ENCODE measurements at regions not wholly inside any gene's neighbourhood (a gene's known extent, or its start where the extent isn't known, plus 50 kb on each side); places are given as distances from the start of the nearest gene placed in this dataset.

DNA sequence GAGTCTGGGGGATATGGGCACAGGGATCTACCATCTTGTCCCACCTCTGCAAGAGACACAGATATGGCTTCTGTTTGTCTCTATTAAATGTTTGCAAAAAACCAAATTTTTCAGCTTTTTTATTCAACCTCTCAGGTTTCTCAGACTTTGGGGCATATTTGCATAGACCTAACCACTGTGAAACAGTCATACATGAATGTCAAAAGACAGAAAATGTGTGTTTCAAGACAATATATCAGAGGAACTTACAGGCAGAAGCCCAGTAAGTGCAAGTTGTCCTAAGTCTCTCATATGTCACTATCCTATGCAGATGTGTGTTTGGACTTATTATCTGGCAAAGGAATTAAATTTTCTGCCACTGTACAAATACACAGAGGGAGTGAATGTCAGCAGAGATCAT lies 951.2 kb downstream of the PCDH18 start:
- Histone ChIP-seq H3K9me2 (replicated peaks; ENCODE audit: insufficient read depth, low read length) (no peaks in the 10 kb centered on the region), H3K79me2 (ENCODE audit: low read length) (no peaks in the 10 kb centered on the region), H3K9me3 (ENCODE audit: low read length) (peaks cover 27% of the 10 kb centered on the region), H2AFZ (ENCODE audit: low read length) (no peak overlapping the region), H3K9ac (ENCODE audit: low read length) (no peak overlapping the region), H3K4me1 (ENCODE audit: low read length) (no peaks in the 10 kb centered on the region), H3K27me3 (ENCODE audit: low read length) (no peaks in the 10 kb centered on the region), H3K27ac (ENCODE audit: low read length) (no peak overlapping the region), H4K20me1 (ENCODE audit: insufficient read depth, low read depth, low read length) (no peaks in the 10 kb centered on the region), H3K4me2 (ENCODE audit: low read depth, low read length, poor library complexity, severe bottlenecking) (no peak overlapping the region), H3K36me3 (ENCODE audit: insufficient read depth, low read length) (no peaks in the 10 kb centered on the region), H3K4me3 (ENCODE audit: low read length) (no peak overlapping the region)
- DNase-seq = no peak

DNA sequence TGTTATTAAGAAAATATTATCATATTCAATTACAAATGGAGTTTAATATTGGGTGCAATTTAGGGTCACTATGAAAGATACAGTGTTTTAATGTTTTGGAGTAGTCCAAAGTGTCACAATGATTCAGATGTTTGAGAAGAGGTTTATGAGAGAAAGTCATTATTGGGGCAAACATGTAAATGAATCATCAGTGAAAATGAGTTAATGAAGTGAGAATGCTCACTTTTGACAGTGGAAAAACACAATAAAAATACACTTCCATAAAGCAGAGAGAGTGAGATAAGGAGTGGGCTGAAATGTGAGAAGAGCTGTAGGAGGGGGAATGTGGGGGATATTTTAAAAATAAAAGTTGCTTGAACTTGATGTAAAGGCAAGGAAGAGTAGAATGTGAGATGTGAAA lies 957.1 kb downstream of the PCDH18 start:
- Histone ChIP-seq H3K9me3 (ENCODE audit: low read length) (peaks cover 25% of the 10 kb centered on the region), H3K4me2 (ENCODE audit: low read depth, low read length, poor library complexity, severe bottlenecking) (no peak overlapping the region), H3K4me1 (ENCODE audit: low read length) (no peaks in the 10 kb centered on the region), H3K27me3 (ENCODE audit: low read length) (no peaks in the 10 kb centered on the region), H3K36me3 (ENCODE audit: insufficient read depth, low read length) (no peaks in the 10 kb centered on the region), H3K27ac (ENCODE audit: low read length) (no peak overlapping the region), H3K9me2 (replicated peaks; ENCODE audit: insufficient read depth, low read length) (no peaks in the 10 kb centered on the region), H3K9ac (ENCODE audit: low read length) (no peak overlapping the region), H2AFZ (ENCODE audit: low read length) (no peak overlapping the region), H3K79me2 (ENCODE audit: low read length) (no peaks in the 10 kb centered on the region), H4K20me1 (ENCODE audit: insufficient read depth, low read depth, low read length) (no peaks in the 10 kb centered on the region), H3K4me3 (ENCODE audit: low read length) (no peak overlapping the region)
- DNase-seq = no peak

DNA sequence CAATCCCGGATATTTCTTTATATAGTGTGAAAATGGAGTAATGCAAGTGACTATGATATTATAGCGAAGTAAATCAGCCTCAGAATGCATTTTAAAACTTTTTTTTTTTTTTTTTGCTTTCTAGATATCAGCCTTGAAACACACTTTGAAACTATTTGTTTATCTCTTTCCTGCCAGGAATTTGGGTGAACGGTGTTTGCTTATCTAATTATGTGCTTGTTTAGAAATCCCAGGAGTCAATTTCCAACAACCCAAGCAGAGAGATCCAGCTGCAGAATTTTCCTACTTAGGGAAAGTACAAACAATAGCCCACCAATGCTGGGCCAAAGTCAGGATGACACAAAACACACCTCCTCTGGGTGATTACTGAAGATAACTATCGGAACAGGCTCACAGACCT lies 958.8 kb downstream of the PCDH18 start:
- no peaks in the 10 kb centered on the region for H4K20me1 ChIP-seq (ENCODE audit: insufficient read depth, low read depth, low read length)
- H3K9me3 ChIP-seq (ENCODE audit: low read length) = peaks cover 19% of the 10 kb centered on the region
- no peaks in the 10 kb centered on the region for H3K79me2 ChIP-seq (ENCODE audit: low read length)
- H3K4me1 ChIP-seq (ENCODE audit: low read length) = no peaks in the 10 kb centered on the region
- H3K27me3 ChIP-seq (ENCODE audit: low read length) = no peaks in the 10 kb centered on the region
- no peak for DNase-seq
- no peak overlapping the region for H3K27ac ChIP-seq (ENCODE audit: low read length)
- H3K36me3 ChIP-seq (ENCODE audit: insufficient read depth, low read length) = no peaks in the 10 kb centered on the region
- H3K4me3 ChIP-seq (ENCODE audit: low read length) = no peak overlapping the region
- no peak overlapping the region for H3K4me2 ChIP-seq (ENCODE audit: low read depth, low read length, poor library complexity, severe bottlenecking)
- no peak overlapping the region for H3K9ac ChIP-seq (ENCODE audit: low read length)
- no peak overlapping the region for H2AFZ ChIP-seq (ENCODE audit: low read length)
- H3K9me2 ChIP-seq (replicated peaks; ENCODE audit: insufficient read depth, low read length) = no peaks in the 10 kb centered on the region

DNA sequence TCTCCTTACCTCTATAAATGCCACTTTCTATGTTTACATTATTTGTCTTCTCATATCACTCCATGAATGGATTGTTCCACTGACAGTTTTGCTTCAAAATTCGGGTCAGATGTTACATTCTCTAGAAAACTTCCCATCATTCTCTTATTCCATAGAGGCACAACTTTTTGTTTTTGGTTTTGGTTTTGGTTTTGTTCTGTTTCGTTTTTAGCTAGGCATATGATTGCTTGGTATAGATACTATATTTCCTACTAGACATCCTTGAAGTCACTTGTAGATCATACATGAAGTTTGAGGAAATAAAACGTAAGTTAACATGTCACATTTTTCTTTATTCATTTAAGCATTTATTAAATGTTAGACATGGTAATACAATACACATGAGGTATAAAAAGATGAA lies 961.0 kb downstream of the PCDH18 start:
- Histone ChIP-seq H3K9ac (ENCODE audit: low read length) (no peak overlapping the region), H3K79me2 (ENCODE audit: low read length) (no peaks in the 10 kb centered on the region), H3K9me2 (replicated peaks; ENCODE audit: insufficient read depth, low read length) (no peaks in the 10 kb centered on the region), H3K9me3 (ENCODE audit: low read length) (peaks cover 15% of the 10 kb centered on the region), H3K27me3 (ENCODE audit: low read length) (no peaks in the 10 kb centered on the region), H3K4me3 (ENCODE audit: low read length) (no peak overlapping the region), H2AFZ (ENCODE audit: low read length) (no peak overlapping the region), H4K20me1 (ENCODE audit: insufficient read depth, low read depth, low read length) (no peaks in the 10 kb centered on the region), H3K4me2 (ENCODE audit: low read depth, low read length, poor library complexity, severe bottlenecking) (no peak overlapping the region), H3K27ac (ENCODE audit: low read length) (no peak overlapping the region), H3K36me3 (ENCODE audit: insufficient read depth, low read length) (no peaks in the 10 kb centered on the region), H3K4me1 (ENCODE audit: low read length) (no peaks in the 10 kb centered on the region)
- DNase-seq = no peak

DNA sequence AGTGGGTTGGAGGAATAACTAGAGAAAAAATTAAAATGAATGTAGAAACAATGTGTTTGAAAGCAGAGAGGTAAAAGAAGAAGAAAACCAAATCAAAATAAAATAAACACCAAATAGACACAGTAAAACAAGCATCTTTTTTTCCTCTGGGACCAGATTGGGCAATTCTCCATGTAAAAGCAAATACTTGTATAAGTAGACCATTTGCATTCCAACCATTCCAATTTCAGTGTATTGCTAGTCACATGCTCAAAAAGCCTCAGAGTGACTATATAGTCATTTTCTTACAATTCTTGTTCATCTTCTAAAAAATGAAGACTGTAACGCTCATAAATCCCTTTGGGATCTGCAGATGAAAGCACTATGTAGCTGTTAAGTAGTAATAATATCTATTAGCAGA lies 969.5 kb downstream of the PCDH18 start:
- no peaks in the 10 kb centered on the region for H3K36me3 ChIP-seq (ENCODE audit: insufficient read depth, low read length)
- H3K9me3 ChIP-seq (ENCODE audit: low read length) = peaks cover 12% of the 10 kb centered on the region
- no peaks in the 10 kb centered on the region for H4K20me1 ChIP-seq (ENCODE audit: insufficient read depth, low read depth, low read length)
- DNase-seq = no peak
- H2AFZ ChIP-seq (ENCODE audit: low read length) = no peak overlapping the region
- no peak overlapping the region for H3K4me3 ChIP-seq (ENCODE audit: low read length)
- no peaks in the 10 kb centered on the region for H3K79me2 ChIP-seq (ENCODE audit: low read length)
- no peaks in the 10 kb centered on the region for H3K9me2 ChIP-seq (replicated peaks; ENCODE audit: insufficient read depth, low read length)
- no peak overlapping the region for H3K4me2 ChIP-seq (ENCODE audit: low read depth, low read length, poor library complexity, severe bottlenecking)
- no peak overlapping the region for H3K27ac ChIP-seq (ENCODE audit: low read length)
- H3K27me3 ChIP-seq (ENCODE audit: low read length) = no peaks in the 10 kb centered on the region
- no peak overlapping the region for H3K9ac ChIP-seq (ENCODE audit: low read length)
- H3K4me1 ChIP-seq (ENCODE audit: low read length) = no peaks in the 10 kb centered on the region

DNA sequence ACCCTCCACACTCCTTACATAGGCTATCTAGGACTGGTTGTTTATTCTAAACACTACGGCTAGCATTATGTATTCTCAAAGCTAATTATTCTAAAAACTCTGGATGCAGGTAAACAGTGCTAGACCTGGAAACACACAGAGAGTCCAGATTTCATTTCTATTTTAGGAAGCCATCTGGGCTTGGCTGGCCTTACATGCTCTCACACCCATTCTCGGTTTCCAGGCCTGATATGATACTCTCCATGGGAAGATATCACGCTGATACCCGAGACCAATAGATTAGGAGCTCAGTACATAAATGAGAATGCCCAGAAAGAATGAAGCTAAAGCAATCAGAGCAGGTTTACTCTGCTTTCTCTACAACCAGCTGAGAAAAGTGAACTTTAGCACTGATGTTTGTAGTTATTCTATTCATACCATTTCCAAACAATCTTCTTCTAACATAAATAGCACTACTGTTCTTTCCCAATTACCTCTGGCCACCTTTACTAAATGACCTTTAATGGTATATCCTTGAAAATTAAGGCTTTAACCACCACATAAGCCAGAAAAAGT lies 973.3 kb downstream of the PCDH18 start:
- Histone ChIP-seq H3K9ac (ENCODE audit: low read length) (no peak overlapping the region), H2AFZ (ENCODE audit: low read length) (no peak overlapping the region)
- DNase-seq = no peak

DNA sequence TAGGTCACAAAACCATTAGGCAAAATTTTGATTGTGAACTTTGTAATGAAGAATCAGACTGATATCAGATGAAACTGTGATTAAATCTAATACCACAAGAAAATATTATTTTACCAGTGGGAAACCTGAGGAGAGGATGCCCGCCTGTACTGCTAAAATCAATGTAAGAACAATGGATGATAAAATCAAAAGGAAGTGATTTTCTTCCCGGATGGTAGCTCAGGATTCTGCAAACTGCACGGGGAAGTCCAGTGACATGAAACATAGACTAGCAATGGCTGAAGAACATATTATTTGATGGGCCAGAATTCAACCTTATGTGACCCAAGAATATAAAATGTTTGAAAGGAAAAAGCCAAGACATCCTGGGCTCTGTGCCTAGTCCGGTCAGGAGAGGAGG lies 974.9 kb downstream of the PCDH18 start:
- H3K4me1 ChIP-seq (ENCODE audit: low read length) = no peaks in the 10 kb centered on the region

More for the DNA sequence above, 973.3 kb downstream of the PCDH18 start:
- Histone ChIP-seq H3K9me3 (ENCODE audit: low read length) (peaks cover 9% of the 10 kb centered on the region), H3K4me1 (ENCODE audit: low read length) (no peaks in the 10 kb centered on the region), H3K4me3 (ENCODE audit: low read length) (no peak overlapping the region), H3K9me2 (replicated peaks; ENCODE audit: insufficient read depth, low read length) (no peaks in the 10 kb centered on the region), H3K4me2 (ENCODE audit: low read depth, low read length, poor library complexity, severe bottlenecking) (no peak overlapping the region), H3K27me3 (ENCODE audit: low read length) (no peaks in the 10 kb centered on the region), H3K36me3 (ENCODE audit: insufficient read depth, low read length) (no peaks in the 10 kb centered on the region), H3K27ac (ENCODE audit: low read length) (no peak overlapping the region), H4K20me1 (ENCODE audit: insufficient read depth, low read depth, low read length) (no peaks in the 10 kb centered on the region), H3K79me2 (ENCODE audit: low read length) (no peaks in the 10 kb centered on the region)

DNA sequence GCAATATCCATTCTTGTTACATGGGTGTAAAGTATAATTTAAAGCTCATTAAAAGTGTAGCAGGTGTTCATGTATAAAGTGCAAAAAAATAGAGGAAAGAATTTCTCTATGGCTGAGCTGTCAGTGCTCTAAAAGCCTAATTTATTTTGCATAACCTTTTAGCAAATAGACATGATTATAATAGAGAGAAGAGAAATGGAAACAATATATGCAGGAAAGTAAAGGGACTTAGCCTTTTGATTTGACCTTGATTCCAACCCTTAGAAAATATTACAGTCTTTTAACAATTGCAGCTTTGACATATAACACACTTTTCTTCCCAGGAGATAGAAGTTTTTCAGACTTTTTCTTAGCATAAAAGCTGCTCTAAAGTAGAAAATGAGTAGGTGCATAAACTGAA lies 978.3 kb downstream of the PCDH18 start:
- Histone ChIP-seq H3K27me3 (ENCODE audit: low read length) (no peaks in the 10 kb centered on the region), H4K20me1 (ENCODE audit: insufficient read depth, low read depth, low read length) (no peaks in the 10 kb centered on the region), H3K9me2 (replicated peaks; ENCODE audit: insufficient read depth, low read length) (no peaks in the 10 kb centered on the region), H3K4me1 (ENCODE audit: low read length) (no peaks in the 10 kb centered on the region), H2AFZ (ENCODE audit: low read length) (no peak overlapping the region), H3K79me2 (ENCODE audit: low read length) (no peaks in the 10 kb centered on the region), H3K9me3 (ENCODE audit: low read length) (peaks cover 9% of the 10 kb centered on the region), H3K4me3 (ENCODE audit: low read length) (no peak overlapping the region), H3K36me3 (ENCODE audit: insufficient read depth, low read length) (no peaks in the 10 kb centered on the region), H3K4me2 (ENCODE audit: low read depth, low read length, poor library complexity, severe bottlenecking) (no peak overlapping the region), H3K9ac (ENCODE audit: low read length) (no peak overlapping the region), H3K27ac (ENCODE audit: low read length) (no peak overlapping the region)
- DNase-seq = no peak

More for the DNA sequence above, 974.9 kb downstream of the PCDH18 start:
- Histone ChIP-seq H3K9me2 (replicated peaks; ENCODE audit: insufficient read depth, low read length) (no peaks in the 10 kb centered on the region), H3K9ac (ENCODE audit: low read length) (no peak overlapping the region), H3K27me3 (ENCODE audit: low read length) (no peaks in the 10 kb centered on the region), H2AFZ (ENCODE audit: low read length) (no peak overlapping the region), H3K4me2 (ENCODE audit: low read depth, low read length, poor library complexity, severe bottlenecking) (no peak overlapping the region), H4K20me1 (ENCODE audit: insufficient read depth, low read depth, low read length) (no peaks in the 10 kb centered on the region), H3K27ac (ENCODE audit: low read length) (no peak overlapping the region), H3K4me3 (ENCODE audit: low read length) (no peak overlapping the region), H3K79me2 (ENCODE audit: low read length) (no peaks in the 10 kb centered on the region), H3K9me3 (ENCODE audit: low read length) (peaks cover 9% of the 10 kb centered on the region), H3K36me3 (ENCODE audit: insufficient read depth, low read length) (no peaks in the 10 kb centered on the region)
- DNase-seq = no peak

DNA sequence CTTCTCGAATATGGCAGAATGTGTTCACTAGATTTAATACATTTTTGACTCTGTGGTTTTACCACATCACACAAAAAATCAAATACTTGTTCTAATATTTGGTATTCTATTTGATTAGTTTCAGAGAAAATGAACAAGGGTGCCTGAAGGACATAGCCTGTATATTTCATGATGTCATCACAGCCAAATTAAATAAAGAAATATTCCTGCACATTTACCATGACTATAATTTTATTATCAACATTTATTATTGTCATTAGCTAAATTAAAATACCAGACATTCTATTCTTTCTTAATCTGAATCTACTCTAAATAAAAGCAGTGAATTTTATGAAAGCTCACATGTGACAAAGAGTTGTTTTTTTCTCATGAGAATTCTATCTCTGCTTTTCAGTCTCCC lies 980.5 kb downstream of the PCDH18 start:
- H3K4me3 ChIP-seq (ENCODE audit: low read length) = no peak overlapping the region
- H4K20me1 ChIP-seq (ENCODE audit: insufficient read depth, low read depth, low read length) = no peaks in the 10 kb centered on the region
- peaks cover 11% of the 10 kb centered on the region for H3K9me3 ChIP-seq (ENCODE audit: low read length)
- no peak overlapping the region for H3K4me2 ChIP-seq (ENCODE audit: low read depth, low read length, poor library complexity, severe bottlenecking)
- H3K9me2 ChIP-seq (replicated peaks; ENCODE audit: insufficient read depth, low read length) = no peaks in the 10 kb centered on the region
- no peak for DNase-seq
- H3K36me3 ChIP-seq (ENCODE audit: insufficient read depth, low read length) = no peaks in the 10 kb centered on the region
- no peak overlapping the region for H3K9ac ChIP-seq (ENCODE audit: low read length)
- H3K4me1 ChIP-seq (ENCODE audit: low read length) = no peaks in the 10 kb centered on the region
- H2AFZ ChIP-seq (ENCODE audit: low read length) = no peak overlapping the region
- no peaks in the 10 kb centered on the region for H3K79me2 ChIP-seq (ENCODE audit: low read length)
- no peak overlapping the region for H3K27ac ChIP-seq (ENCODE audit: low read length)
- H3K27me3 ChIP-seq (ENCODE audit: low read length) = no peaks in the 10 kb centered on the region
